ENCODE measurements at regions not wholly inside any gene's neighbourhood (a gene's known extent, or its start where the extent isn't known, plus 50 kb on each side); places are given as distances from the start of the nearest gene placed in this dataset.

DNA sequence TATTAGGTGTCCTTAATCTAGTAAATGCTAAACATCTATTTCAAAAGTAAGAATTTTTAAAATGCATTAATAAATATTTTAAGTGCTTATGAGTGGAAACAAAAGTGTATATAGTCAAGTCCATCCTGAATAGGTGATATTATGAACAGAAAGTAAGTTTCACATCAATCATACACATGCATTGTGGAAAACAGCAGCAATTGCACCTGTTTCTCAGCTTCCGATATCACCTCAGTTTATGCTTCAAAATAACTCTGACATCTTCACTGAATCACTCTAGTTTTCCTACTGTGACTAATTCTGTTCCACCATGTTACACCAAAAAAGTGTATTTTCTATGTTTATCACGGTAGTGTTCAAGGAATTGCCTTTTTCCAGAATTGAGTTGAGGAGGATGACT, 172.6 kb upstream of the MANEA start:
- TF ChIP-seq, protein P1, sequence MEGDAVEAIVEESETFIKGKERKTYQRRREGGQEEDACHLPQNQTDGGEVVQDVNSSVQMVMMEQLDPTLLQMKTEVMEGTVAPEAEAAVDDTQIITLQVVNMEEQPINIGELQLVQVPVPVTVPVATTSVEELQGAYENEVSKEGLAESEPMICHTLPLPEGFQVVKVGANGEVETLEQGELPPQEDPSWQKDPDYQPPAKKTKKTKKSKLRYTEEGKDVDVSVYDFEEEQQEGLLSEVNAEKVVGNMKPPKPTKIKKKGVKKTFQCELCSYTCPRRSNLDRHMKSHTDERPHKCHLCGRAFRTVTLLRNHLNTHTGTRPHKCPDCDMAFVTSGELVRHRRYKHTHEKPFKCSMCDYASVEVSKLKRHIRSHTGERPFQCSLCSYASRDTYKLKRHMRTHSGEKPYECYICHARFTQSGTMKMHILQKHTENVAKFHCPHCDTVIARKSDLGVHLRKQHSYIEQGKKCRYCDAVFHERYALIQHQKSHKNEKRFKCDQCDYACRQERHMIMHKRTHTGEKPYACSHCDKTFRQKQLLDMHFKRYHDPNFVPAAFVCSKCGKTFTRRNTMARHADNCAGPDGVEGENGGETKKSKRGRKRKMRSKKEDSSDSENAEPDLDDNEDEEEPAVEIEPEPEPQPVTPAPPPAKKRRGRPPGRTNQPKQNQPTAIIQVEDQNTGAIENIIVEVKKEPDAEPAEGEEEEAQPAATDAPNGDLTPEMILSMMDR (IDR thresholded peaks at IDR 0.05; ENCODE audit: insufficient read depth, low read length, poor library complexity, severe bottlenecking) = no peak
- H3K4me3 ChIP-seq (ENCODE audit: low read depth, low read length) = no peak overlapping the region
- DNase-seq (ENCODE audit: low read depth) = no peak
- no peaks in the 10 kb centered on the region for H3K36me3 ChIP-seq (ENCODE audit: control insufficient read depth, insufficient read depth, low read length)
- no peaks in the 10 kb centered on the region for H3K27me3 ChIP-seq (ENCODE audit: control insufficient read depth, insufficient read depth, low read length)

DNA sequence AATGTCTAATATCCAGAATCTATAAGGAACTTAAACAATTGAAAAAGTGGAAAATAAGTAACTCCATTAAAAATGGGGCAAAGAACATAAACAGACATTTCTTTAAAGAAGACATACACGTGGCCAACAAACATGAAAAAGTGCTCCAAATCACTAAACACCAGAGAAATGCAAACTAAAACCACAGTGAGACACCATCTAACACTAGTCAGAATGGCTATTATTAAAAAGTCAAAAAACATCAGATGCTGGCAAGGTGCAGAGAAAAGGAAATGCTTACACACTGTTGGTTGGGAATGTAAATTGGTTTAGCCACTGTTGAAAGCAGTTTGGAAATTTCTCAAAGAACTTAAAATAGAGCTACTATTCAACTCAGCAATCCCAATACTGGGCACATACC, 169.2 kb upstream of the MANEA start:
- DNase-seq (ENCODE audit: low read depth) = no peak
- no peaks in the 10 kb centered on the region for H3K36me3 ChIP-seq (ENCODE audit: control insufficient read depth, insufficient read depth, low read length)
- TF ChIP-seq, protein P1 (IDR thresholded peaks at IDR 0.05; ENCODE audit: insufficient read depth, low read length, poor library complexity, severe bottlenecking) = no peak

DNA sequence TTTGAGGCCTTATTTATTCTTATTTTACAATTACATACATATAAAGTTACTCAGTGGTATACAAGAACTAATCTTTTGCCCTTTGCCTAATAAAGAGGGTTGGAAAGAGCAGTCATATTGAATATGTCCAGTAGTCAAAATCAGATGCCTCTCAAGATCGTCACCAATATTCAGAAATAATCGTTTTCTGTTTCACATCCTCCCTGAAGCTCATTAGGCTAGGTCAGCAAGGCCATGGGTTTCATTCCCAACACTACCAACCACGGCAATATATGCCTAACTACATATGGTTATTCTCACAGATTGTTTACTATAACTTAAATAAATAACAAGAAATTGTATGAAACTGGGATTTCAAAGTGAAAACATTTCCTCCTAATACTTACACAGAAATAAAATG, 167.2 kb upstream of the MANEA start:
- Histone ChIP-seq H3K27me3 (ENCODE audit: control insufficient read depth, insufficient read depth, low read length) (no peaks in the 10 kb centered on the region), H3K4me3 (ENCODE audit: low read depth, low read length) (no peak overlapping the region), H3K36me3 (ENCODE audit: control insufficient read depth, insufficient read depth, low read length) (no peaks in the 10 kb centered on the region)
- DNase-seq (ENCODE audit: low read depth) = no peak
- TF ChIP-seq, protein P1 (IDR thresholded peaks at IDR 0.05; ENCODE audit: insufficient read depth, low read length, poor library complexity, severe bottlenecking) = no peak

More for the DNA sequence above, 169.2 kb upstream of the MANEA start:
- Histone ChIP-seq H3K27me3 (ENCODE audit: control insufficient read depth, insufficient read depth, low read length) (no peaks in the 10 kb centered on the region), H3K4me3 (ENCODE audit: low read depth, low read length) (no peak overlapping the region)

DNA sequence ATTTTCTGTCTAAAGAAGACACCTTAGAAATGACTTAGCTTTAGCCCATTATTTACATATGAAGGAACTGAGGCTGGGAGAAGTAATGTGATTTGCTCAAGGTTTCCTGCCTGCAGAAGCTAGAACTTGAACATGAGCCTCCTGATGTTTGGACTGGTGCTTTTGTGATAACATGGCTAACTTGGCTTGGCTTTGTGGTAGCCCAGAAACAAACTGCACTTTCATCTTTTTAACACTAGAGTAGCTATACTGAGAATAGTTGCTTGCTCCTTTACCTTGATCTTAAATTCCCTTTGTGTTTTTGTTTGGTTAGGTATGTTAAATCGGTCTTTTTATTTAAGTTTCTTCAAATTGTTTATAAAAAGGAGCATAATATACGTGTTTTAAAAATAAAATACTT, 163.5 kb upstream of the MANEA start:
- no peak overlapping the region for H3K4me3 ChIP-seq (ENCODE audit: low read depth, low read length)
- H3K36me3 ChIP-seq (ENCODE audit: control insufficient read depth, insufficient read depth, low read length) = no peaks in the 10 kb centered on the region
- no peak for DNase-seq (ENCODE audit: low read depth)
- H3K27me3 ChIP-seq (ENCODE audit: control insufficient read depth, insufficient read depth, low read length) = no peaks in the 10 kb centered on the region
- TF ChIP-seq, protein P1 (IDR thresholded peaks at IDR 0.05; ENCODE audit: insufficient read depth, low read length, poor library complexity, severe bottlenecking) = no peak

DNA sequence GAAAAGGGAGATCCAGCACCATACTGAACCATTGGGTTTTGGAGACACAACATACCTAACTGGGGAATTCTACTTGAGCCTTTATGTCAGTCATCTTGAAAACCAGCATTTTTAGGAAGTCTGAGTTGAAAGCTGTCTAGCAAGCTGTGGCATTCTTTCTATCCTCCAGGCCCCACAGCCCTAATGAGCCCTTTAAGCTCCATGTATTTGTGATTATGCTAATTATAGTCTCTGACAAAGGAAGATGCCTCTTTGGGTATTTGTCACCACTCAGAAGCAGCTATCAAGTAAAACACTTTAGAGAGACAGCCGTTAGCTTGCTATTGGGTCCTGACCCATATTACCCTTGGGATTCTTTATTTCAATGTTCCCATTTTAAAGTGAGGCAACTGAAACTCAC, 159.5 kb upstream of the MANEA start:
- H3K27me3 ChIP-seq (ENCODE audit: control insufficient read depth, insufficient read depth, low read length) = no peaks in the 10 kb centered on the region
- no peak for DNase-seq (ENCODE audit: low read depth)
- TF ChIP-seq, protein P1 (IDR thresholded peaks at IDR 0.05; ENCODE audit: insufficient read depth, low read length, poor library complexity, severe bottlenecking) = no peak
- no peak overlapping the region for H3K4me3 ChIP-seq (ENCODE audit: low read depth, low read length)
- H3K36me3 ChIP-seq (ENCODE audit: control insufficient read depth, insufficient read depth, low read length) = no peaks in the 10 kb centered on the region

DNA sequence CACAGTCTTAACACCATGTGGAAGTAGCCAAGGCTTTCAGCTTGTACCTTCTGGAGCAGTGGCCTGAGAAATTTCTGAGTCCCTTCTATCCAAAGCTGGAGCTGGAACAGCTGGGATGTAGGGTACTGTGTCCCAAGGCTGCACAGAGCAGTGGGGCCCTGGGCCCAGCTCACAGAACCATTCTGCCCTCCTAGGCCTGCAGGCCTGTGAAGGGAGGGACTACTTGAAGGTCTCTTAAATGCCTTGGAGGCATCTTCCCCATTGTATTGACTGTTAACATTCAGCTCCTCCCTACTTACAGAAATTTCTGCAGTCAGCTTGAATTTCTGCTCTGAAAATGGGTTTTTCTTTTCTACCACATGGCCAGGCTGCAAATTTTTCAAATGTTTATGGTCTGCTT, 156.5 kb upstream of the MANEA start:
- H3K4me3 ChIP-seq (ENCODE audit: low read depth, low read length) = no peak overlapping the region
- no peaks in the 10 kb centered on the region for H3K36me3 ChIP-seq (ENCODE audit: control insufficient read depth, insufficient read depth, low read length)
- TF ChIP-seq, protein P1 (IDR thresholded peaks at IDR 0.05; ENCODE audit: insufficient read depth, low read length, poor library complexity, severe bottlenecking) = no peak
- DNase-seq (ENCODE audit: low read depth) = no peak
- no peaks in the 10 kb centered on the region for H3K27me3 ChIP-seq (ENCODE audit: control insufficient read depth, insufficient read depth, low read length)
